Esophagus squamous epithelium (tissue), 4 donors: ENCODE measurements at regions not wholly inside any gene's neighbourhood (a gene's known extent, or its start where the extent isn't known, plus 50 kb on each side); places are given as distances from the start of the nearest gene placed in this dataset.

ENCODE experiments used
- POLR2A ChIP-seq, 4 donors: fragments of 450-650 bp; IDR thresholded peaks; one replicate each; pipeline ENCODE4 v1.6.1; 2017; ENCODE audit warnings: antibody characterized with exemption in 4 of 4, mild to moderate bottlenecking in 4 of 4, moderate library complexity in 3 of 4
- TF ChIP-seq, protein P1 (sequence below), 6 experiments: fragments of 450-650 bp in 4 of 6; fragments of 200-600 bp in 2 of 6; sonication (generic) in 2 of 6; IDR thresholded peaks; one replicate each; pipeline ENCODE4 v1.5.1; 2016 to 2019; ENCODE audit warnings: antibody characterized with exemption in 6 of 6, mild to moderate bottlenecking in 4 of 6, moderate library complexity in 4 of 6

GRCh38 chr20:39795401-39796272 is 833.5 kb downstream of the DHX35 start:
- TF ChIP-seq POLR2A (IDR thresholded peaks at IDR 0.05) = no peak
- TF ChIP-seq, protein P1, sequence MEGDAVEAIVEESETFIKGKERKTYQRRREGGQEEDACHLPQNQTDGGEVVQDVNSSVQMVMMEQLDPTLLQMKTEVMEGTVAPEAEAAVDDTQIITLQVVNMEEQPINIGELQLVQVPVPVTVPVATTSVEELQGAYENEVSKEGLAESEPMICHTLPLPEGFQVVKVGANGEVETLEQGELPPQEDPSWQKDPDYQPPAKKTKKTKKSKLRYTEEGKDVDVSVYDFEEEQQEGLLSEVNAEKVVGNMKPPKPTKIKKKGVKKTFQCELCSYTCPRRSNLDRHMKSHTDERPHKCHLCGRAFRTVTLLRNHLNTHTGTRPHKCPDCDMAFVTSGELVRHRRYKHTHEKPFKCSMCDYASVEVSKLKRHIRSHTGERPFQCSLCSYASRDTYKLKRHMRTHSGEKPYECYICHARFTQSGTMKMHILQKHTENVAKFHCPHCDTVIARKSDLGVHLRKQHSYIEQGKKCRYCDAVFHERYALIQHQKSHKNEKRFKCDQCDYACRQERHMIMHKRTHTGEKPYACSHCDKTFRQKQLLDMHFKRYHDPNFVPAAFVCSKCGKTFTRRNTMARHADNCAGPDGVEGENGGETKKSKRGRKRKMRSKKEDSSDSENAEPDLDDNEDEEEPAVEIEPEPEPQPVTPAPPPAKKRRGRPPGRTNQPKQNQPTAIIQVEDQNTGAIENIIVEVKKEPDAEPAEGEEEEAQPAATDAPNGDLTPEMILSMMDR (IDR thresholded peaks at IDR 0.05) = no peak
